Inferior parietal cortex (tissue), 1 donor: ENCODE measurements at regions not wholly inside any gene's neighbourhood (a gene's known extent, or its start where the extent isn't known, plus 50 kb on each side); places are given as distances from the start of the nearest gene placed in this dataset.

Experiments used
- DNase-seq: peaks from one replicate; pipeline ENCODE4 v3.0.0-alpha.2; 2016; ENCODE audit errors: extremely low spot score

- no peak for DNase-seq
These were observed 246.9 kb upstream of the KCNJ16 start for GRCh38 chr17:69828087-69828486.

DNA sequence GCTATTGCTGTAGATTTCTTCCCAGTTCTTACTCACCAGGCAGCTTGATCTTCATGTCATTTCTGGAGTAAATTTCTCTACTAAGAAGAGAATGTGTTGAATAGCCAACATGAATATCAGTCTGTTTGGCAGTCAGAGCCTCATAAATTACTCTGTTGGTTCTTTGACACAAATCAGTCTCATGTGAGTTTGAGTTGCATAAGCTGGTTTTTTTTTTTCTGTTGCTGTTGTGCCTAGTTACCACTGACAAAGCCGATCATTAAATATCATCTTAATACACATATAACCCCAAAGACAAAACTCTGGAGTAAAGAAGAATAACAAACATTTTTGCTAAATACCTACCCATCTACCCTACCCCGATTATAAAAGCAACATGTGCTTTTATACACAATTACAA lies 240.5 kb upstream of the KCNJ16 start:
- no peak for DNase-seq

DNA sequence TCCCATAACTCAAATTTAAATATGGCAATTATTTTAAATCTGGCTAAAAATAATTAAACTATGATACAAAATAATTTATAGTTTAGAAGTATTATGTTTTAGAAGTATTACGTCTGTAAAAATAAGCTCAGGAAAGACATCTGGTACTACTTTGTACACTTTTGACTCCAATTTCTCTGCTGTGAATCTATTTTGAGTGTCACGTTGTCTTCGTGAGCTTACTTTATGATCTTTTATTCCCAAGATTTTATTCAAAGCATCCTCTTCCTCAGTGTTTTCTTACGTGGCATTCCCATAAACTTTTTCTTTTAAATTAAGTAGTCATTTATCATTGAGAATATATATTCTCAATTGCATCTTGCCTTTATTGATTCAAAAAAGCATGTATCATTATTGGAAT lies 223.3 kb upstream of the KCNJ16 start:
- no peak for DNase-seq

GRCh38 chr17:69853541-69854224 lies 221.3 kb upstream of the KCNJ16 start:
- no peak for DNase-seq

DNA sequence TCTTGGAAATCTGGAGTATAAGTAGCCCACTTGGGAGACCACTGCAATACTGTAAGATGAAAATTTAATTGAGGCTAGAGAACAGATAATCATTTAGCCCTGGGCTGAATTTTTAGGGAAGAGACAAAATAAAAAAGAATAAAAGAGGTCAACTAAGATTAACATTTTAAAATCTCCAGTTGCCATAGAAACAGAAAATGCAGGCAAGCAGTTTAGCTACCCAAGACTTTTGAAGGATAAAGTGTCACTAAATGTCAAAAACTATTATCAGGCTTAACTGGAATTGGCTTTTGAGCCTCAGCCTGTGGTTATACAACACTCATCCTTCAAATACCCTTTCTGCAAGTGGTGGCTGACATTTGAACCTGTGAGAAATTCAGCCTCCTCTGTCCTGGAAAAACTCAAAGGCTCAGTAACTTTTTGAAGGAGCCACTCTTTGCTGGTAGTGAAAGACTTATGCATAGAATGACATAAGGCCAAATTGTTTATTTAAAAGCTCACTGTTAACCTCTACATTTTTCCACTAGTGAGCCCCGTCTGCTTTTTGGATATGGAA lies 220.7 kb upstream of the KCNJ16 start:
- no peak for DNase-seq

GRCh38 chr17:69856946-69857345 lies 218.1 kb upstream of the KCNJ16 start:
- no peak for DNase-seq

- no peak for DNase-seq
These were observed 217.6 kb upstream of the KCNJ16 start for GRCh38 chr17:69857412-69857835.

DNA sequence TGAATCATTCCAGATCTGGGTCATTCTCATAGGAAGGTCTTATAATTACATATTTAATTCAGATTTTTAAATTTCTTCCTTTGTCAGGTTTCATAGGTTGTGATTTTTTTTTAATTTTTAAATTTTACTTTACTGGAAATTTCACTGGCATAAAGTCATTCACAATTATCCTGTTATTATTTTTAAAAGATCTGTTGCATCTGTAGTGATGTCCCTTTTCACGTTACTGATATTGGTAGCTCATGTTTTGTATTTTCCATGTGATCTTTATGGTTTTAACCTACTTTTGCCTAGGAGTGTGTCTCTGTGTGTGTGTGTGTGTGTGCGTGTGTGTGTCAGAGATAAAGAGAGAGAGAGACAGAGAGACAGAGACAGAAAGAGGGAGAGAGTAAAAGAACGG lies 216.6 kb upstream of the KCNJ16 start:
- DNase-seq = no peak

GRCh38 chr17:69860142-69860680 lies 214.8 kb upstream of the KCNJ16 start:
- no peak for DNase-seq

DNA sequence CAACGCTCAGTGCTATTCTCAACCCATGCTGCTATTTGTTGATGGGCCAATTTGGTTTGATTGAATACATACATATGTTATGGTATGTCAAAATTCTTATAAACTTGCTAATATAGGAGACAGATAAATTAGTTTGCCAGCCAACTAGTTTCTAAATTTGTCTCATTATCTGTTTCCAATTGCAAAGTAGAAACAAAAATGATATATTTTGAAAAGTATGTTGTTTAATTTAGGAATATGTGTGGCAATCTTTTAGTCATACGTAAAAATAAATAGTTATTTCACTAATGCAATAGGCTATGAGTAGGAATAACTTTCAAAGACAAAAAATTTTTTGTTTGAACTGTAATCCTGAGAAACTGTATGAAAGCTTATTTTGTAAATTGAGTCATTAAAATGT lies 210.6 kb upstream of the KCNJ16 start:
- no peak for DNase-seq

GRCh38 chr17:69869667-69870066 lies 205.4 kb upstream of the KCNJ16 start:
- no peak for DNase-seq

DNA sequence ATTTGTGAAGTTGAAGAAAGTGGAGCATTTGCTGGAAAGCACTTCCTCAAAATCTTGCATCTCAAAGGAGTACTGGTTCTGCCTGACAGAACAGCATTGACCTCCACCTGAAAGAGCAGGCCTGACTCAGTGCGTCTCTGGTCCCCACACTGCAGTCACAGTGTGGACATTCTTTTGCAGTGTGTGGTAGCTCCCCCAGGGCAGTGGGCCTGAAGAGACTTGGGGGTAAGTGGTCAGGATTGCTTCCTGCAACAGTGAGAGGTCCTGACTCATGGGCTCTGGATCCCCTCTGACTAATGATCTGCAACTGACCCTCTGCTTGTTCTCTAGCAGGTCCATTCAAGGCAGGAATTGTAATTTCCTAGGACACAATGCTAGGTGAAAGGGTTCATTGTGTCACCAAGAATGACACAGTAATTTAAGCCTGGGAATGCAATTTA lies 204.9 kb upstream of the KCNJ16 start:
- DNase-seq = no peak

- DNase-seq = no peak
These were observed 204.2 kb upstream of the KCNJ16 start for GRCh38 chr17:69870751-69871199.

DNA sequence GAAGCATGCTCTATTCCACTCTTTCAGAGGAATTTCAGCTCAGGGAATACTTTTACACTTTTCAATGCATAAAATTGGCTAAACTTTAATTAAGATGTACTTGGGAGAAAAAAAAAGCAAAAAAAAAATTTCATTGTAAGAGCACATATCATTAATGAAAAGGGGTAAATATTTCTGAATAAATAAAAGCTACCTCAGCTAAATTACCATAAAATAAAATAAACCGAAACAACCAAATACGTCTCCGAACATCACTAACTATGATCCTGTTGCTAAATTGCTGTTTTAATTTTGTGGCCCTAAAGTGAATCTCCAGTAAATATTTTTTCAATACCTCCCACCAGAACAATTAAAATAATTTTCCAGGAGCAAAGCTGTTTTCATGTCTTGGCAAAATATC lies 203.7 kb upstream of the KCNJ16 start:
- DNase-seq = no peak

- no peak for DNase-seq
These were observed 202.3 kb upstream of the KCNJ16 start for GRCh38 chr17:69872675-69873262.

DNA sequence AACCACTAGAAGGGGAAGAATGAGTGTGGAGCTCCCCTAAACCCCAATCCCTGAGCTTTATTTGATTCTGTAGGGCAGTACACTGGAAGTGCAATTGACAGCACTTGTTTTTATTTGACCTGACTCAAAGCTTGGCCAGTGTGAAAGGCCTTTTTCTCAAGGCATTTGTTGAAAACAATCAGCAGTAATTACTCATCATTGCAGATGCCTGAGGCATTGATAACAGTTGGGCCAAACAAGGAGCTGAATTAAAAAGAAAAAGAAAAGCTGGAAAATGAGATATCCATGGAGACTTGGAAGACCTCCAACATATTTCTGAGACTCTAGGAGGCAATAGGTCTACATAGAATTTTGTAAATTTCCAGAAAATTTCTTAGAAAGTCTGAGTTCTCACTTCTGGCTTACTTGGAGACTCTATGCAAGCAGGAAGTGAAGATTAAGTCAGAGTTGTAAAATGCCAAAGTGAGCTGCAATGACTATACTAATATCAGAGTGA lies 200.8 kb upstream of the KCNJ16 start:
- no peak for DNase-seq

DNA sequence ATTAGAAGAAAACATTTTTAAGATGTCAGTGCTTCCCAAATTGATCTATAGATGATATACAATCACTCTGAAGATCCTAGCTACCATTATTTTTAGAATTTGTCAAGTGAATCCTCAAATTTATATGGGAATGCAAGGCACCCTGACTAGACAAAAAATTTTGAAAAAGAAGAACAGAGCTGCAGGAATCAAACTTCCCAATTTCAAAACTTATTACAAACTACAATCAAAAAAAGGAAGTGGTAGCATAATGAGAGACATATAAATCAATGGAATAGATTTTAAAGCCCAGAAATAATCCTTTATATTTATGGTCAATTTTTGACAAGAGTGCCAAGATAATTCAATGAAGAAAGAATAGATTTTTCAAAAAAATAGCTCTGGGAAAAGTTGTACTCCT lies 198.3 kb upstream of the KCNJ16 start:
- DNase-seq = no peak

DNA sequence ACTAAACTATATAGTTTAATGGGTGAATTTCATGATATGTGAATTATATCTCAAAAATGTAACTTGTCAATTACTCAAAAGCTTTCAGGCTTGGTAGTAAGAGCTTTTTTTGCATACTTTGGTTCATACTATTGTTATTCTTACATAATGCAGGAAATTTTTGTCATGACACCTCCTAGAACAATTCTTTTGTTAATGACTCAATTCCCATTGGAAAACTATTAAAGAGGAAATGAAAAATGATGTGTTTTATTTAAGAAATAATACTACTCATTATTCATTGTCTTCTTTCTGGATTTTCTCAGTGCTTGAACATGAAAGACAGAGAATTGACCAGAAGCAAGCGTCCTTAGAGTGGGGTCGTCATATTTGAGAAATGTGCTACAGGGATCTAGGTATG lies 196.4 kb upstream of the KCNJ16 start:
- DNase-seq = no peak

DNA sequence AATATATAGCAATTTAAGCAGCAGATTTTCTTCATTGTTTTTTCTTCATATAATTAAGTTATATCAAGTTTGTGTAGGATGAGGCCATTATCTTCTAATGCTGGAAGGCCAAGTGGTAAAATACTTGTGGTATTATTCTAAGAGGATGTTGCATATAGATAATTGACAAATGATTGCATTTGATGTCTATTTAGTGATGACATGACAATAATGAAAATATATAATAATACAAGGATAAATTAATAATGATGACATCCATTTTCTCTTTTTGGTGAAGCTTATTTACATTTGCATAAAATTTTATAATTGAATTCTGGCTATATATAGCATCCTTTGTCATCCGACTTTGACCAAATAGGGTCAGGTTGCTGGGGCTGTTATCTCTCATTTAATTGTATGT lies 195.4 kb upstream of the KCNJ16 start:
- DNase-seq = no peak

- no peak for DNase-seq
These were observed 194.4 kb upstream of the KCNJ16 start for GRCh38 chr17:69880591-69881112.

GRCh38 chr17:69882281-69882680 lies 192.7 kb upstream of the KCNJ16 start:
- no peak for DNase-seq

DNA sequence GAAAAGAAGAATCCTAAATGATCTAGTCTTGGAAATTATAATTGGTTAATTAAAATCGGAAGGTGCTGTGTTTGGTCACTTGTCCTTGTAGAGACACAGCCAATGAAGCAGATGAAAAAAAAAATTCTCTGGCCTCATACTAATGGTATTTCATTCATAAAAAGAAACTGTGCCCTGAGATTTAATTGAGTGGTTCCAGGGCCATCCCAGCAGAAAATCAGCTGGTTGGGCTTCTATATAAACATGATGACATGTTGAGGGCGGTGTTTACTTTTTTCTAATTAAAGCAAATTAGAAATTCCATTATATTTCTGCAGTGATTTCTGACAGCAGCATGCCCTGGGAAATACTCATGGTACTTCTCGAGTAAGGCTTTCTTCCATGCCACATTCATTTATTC lies 191.9 kb upstream of the KCNJ16 start:
- no peak for DNase-seq

DNA sequence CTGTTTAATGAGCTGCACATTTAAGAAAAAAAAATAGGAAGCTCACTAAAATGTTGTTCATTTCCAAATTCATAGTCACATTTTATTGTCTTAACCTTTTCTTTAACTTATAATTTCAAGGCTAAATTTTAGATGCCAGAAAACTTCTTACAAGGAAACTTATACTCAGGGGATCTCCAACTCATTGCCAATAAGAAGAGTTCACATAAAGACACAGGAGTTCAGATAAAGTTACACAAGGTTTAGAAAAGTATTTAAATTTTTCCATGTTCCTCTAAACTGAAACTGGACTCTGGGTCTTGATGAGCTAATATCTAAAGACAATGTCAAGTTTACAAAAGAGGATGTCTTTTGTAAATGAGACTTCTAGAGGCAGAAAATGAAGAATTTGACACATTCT lies 190.7 kb upstream of the KCNJ16 start:
- DNase-seq = no peak
